Body of pancreas (tissue), 4 donors: ENCODE measurements at regions not wholly inside any gene's neighbourhood (a gene's known extent, or its start where the extent isn't known, plus 50 kb on each side); places are given as distances from the start of the nearest gene placed in this dataset.
"Not testable (repeated sequence)": the region's sequence is repeated elsewhere in the genome, so short reads cannot be mapped to it uniquely, and the experiment has no call there.

Experiments
- ATAC-seq: fragments of 150-250 bp; one replicate; pipeline ENCODE4 v1.9.1; 2016
- DNase-seq, 4 donors: peaks; one replicate each; pipeline ENCODE4 v3.0.0-alpha.2; 2019
- H3K27ac ChIP-seq, 4 donors: fragments of 200-600 bp; sonication (generic); 1 replicate in 3 of 4; 2 replicates in 1 of 4; pipeline versions ENCODE4 v1.5.1 to v1.6.1; 2016 to 2019; ENCODE audit warnings: mild to moderate bottlenecking in 1 of 4, mixed read lengths in 1 of 4, moderate library complexity in 1 of 4
- H3K27me3 ChIP-seq, 2 donors: fragments of 200-600 bp; sonication (generic); one replicate each; pipeline ENCODE4 v1.6.0; 2016; ENCODE audit warnings: mild to moderate bottlenecking in 1 of 2
- H3K36me3 ChIP-seq, 2 donors: fragments of 200-600 bp; sonication (generic); replicated peaks in 1 of 2; 2 replicates each; pipeline ENCODE4 v1.5.1; 2016; ENCODE audit warnings: low read depth in 2 of 2; ENCODE audit not compliant: insufficient read depth in 1 of 2
- H3K4me1 ChIP-seq: fragments of 200-600 bp; sonication (generic); one replicate; pipeline ENCODE4 v1.6.0; 2016
- H3K4me3 ChIP-seq, 2 donors: fragments of 200-600 bp; sonication (generic); 1 replicate in 1 of 2; 2 replicates in 1 of 2; pipeline ENCODE4 v1.5.1; 2016 to 2019
- H3K9me3 ChIP-seq, 3 donors: fragments of 200-600 bp; sonication (generic); 1 replicate in 2 of 3; 2 replicates in 1 of 3; pipeline ENCODE4 v1.5.1; 2016
- POLR2A ChIP-seq, 3 donors: fragments of 450-650 bp; IDR thresholded peaks; one replicate each; pipeline ENCODE4 v1.6.1; 2016; ENCODE audit warnings: antibody characterized with exemption in 3 of 3, mild to moderate bottlenecking in 2 of 3
- WGBS, 2 donors: methylation state at CpG; one replicate each; pipeline ENCODE4 v1.1.5; 2017; 5-methylcytosine and 5-hydroxymethylcytosine counted together
- intact Hi-C: fragments of 100-400 bp; cut with DNase I; formaldehyde crosslinking; loops from one replicate; pipeline ENCODE4 v1.15.1; 2023
- TF ChIP-seq, protein P1 (sequence below), 7 experiments: fragments of 450-650 bp in 4 of 7; fragments of 200-600 bp in 3 of 7; sonication (generic) in 3 of 7; IDR thresholded peaks; one replicate each; pipeline ENCODE4 v1.5.1; 2016 to 2019; ENCODE audit warnings: antibody characterized with exemption in 7 of 7

DNA sequence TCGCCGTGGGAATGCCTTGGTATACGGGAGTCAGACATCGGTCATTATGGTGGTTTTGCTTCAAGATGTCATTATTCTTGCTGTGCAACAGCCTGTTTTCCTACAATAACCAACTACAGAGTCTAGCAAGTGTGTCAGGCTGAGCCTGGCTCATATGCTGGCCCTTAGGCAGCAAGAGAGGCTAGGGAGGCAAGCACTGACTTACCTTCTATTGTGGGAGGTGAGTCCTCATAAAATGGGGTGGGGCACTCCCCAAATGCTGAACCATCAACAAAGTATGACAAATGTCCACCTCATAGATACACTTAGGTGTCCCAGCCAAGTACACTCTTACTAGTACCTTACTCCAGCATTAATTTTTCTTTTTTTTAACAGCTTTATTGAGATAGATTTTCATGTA is 77.0 kb upstream of the ATL2 start:
- ATAC-seq, result no peak
- TF ChIP-seq, protein P1, sequence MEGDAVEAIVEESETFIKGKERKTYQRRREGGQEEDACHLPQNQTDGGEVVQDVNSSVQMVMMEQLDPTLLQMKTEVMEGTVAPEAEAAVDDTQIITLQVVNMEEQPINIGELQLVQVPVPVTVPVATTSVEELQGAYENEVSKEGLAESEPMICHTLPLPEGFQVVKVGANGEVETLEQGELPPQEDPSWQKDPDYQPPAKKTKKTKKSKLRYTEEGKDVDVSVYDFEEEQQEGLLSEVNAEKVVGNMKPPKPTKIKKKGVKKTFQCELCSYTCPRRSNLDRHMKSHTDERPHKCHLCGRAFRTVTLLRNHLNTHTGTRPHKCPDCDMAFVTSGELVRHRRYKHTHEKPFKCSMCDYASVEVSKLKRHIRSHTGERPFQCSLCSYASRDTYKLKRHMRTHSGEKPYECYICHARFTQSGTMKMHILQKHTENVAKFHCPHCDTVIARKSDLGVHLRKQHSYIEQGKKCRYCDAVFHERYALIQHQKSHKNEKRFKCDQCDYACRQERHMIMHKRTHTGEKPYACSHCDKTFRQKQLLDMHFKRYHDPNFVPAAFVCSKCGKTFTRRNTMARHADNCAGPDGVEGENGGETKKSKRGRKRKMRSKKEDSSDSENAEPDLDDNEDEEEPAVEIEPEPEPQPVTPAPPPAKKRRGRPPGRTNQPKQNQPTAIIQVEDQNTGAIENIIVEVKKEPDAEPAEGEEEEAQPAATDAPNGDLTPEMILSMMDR (IDR thresholded peaks at IDR 0.05), result no peak
- TF ChIP-seq POLR2A (IDR thresholded peaks at IDR 0.05), result no peak
- intact Hi-C loops, result no loop called here

DNA sequence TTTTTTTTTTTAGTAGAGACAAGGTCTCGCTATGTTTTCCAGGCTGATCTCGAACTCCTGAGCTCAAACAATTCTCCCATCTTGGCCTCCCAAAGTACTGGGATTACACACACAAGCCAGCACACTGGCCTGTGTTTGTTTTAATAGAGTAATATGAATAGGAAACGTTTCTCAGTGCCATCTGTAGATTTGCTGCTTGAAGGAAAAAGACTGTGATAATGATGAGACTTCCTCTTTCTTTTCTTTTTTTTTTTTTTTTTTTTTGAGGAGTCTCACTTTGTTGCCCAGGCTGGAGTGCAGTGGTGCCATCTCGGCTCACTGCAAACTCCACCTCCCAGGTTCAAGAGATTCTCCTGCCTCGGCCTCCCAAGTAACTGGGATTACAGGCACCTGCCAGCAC is 74.7 kb upstream of the ATL2 start:
- intact Hi-C loops, DNase-seq, H3K9me3 ChIP-seq, H3K27ac ChIP-seq, H3K4me1 ChIP-seq, H3K36me3 ChIP-seq, H3K4me3 ChIP-seq, ATAC-seq, H3K27me3 ChIP-seq: not testable (repeated sequence)
- 73 to 81% methylated on average over 5 of the region's 5 CpGs for WGBS, 2 donors

More for the DNA sequence above, 77.0 kb upstream of the ATL2 start:
- WGBS, 2 donors, result 96 to 99% methylated on average over 4 of the region's 4 CpGs
- DNase-seq, result no peak
- H3K4me3 ChIP-seq, result no peak overlapping the region
- H3K4me1 ChIP-seq, result no peaks in the 10 kb centered on the region
- no peaks in the 10 kb centered on the region for H3K36me3 ChIP-seq
- no peak overlapping the region for H3K27ac ChIP-seq
- H3K9me3 ChIP-seq, result no peaks in the 10 kb centered on the region
- no peaks in the 10 kb centered on the region for H3K27me3 ChIP-seq

GRCh38 chr2:38450509-38450908 is 73.4 kb upstream of the ATL2 start:
- TF ChIP-seq, protein P1 (IDR thresholded peaks at IDR 0.05), result no peak
- Histone ChIP-seq H3K27me3 (no peaks in the 10 kb centered on the region), H3K9me3 (no peaks in the 10 kb centered on the region), H3K36me3 (no peaks in the 10 kb centered on the region), H3K4me1 (peaks cover 4% of the 10 kb centered on the region), H3K4me3 (no peak overlapping the region), H3K27ac (no peak overlapping the region)
- WGBS, 2 donors, result 72 to 76% methylated on average over 2 of the region's 2 CpGs
- intact Hi-C loops, result no loop called here
- ATAC-seq, result no peak
- DNase-seq, result no peak

GRCh38 chr2:38448692-38449410 is 71.8 kb upstream of the ATL2 start:
- Histone ChIP-seq H3K36me3 (no peaks in the 10 kb centered on the region), H3K4me3 (no peak overlapping the region), H3K9me3 (no peaks in the 10 kb centered on the region), H3K4me1 (peaks cover 4% of the 10 kb centered on the region), H3K27me3 (no peaks in the 10 kb centered on the region), H3K27ac (no peak overlapping the region)
- DNase-seq, result no peak
- 79 to 83% methylated on average over 6 of the region's 6 CpGs for WGBS, 2 donors
- TF ChIP-seq POLR2A (IDR thresholded peaks at IDR 0.05), result no peak
- TF ChIP-seq, protein P1 (IDR thresholded peaks at IDR 0.05), result no peak
- no peak for ATAC-seq
- intact Hi-C loops, result no loop called here

GRCh38 chr2:38446906-38447561 is 70.0 kb upstream of the ATL2 start:
- no peak for TF ChIP-seq POLR2A (IDR thresholded peaks at IDR 0.05)
- TF ChIP-seq, protein P1 (IDR thresholded peaks at IDR 0.05), result no peak
- H3K27me3 ChIP-seq, result no peaks in the 10 kb centered on the region
- DNase-seq, result no peak
- H3K4me1 ChIP-seq, result peaks cover 4% of the 10 kb centered on the region
- WGBS, 2 donors, result 72 to 79% methylated on average over 7 of the region's 7 CpGs
- no peak for ATAC-seq
- no peak overlapping the region for H3K27ac ChIP-seq
- no peak overlapping the region for H3K4me3 ChIP-seq
- H3K9me3 ChIP-seq, result no peaks in the 10 kb centered on the region
- no peaks in the 10 kb centered on the region for H3K36me3 ChIP-seq
- intact Hi-C loops, result no loop called here
